ENCODE measurements at regions not wholly inside any gene's neighbourhood (a gene's known extent, or its start where the extent isn't known, plus 50 kb on each side); places are given as distances from the start of the nearest gene placed in this dataset.

DNA sequence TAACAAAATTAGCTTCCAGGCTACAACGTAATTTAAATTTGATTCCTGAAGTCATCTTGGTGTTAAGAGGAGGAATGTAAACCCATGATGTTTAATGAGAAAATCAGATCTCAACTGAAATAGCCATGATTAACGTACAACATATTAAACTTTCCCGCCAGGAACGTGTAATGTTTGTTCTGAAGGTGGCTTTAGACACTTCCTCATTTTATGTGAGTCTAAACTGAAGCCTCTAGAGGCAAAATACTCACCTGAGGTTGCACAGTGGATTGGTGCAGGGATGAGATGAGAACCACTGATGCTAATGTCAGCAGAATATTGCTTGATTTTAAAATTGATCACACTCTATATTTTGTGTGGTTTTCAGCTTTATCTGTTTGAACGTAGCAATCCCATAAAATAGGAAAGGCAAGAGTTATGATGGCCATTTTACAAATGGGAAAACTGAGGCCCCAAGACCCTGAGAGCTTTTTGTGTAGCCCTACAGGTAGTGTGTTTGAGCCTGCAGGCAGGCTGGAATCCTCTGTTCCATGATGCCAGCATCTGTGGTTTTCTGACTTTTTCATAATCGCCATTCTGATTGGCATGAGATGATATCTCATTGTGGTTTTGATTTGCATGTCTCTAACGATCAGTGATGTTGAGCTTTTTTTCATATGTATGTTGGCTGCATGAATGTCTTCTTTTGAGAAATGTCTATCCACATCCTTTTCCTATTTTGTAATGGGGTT lies 243.7 kb upstream of the BMPER start:
- Histone ChIP-seq H3K4me1 (ENCODE audit: control insufficient read depth, insufficient read depth, low read length, unreplicated experiment) (peaks cover 1% of the 10 kb centered on the region), H2AFZ (ENCODE audit: low read length, unreplicated experiment) (no peak overlapping the region), H3K4me3 (ENCODE audit: low read depth, low read length) (no peak overlapping the region), H3K27me3 (ENCODE audit: insufficient read depth, low read length) (no peaks in the 10 kb centered on the region), H3K36me3 (ENCODE audit: insufficient read depth, low read length) (no peaks in the 10 kb centered on the region), H3K79me2 (ENCODE audit: control insufficient read depth, insufficient read depth, low read length, unreplicated experiment) (no peaks in the 10 kb centered on the region), H3K27ac (ENCODE audit: low read depth, low read length) (no peak overlapping the region)

- Histone ChIP-seq H2AFZ (ENCODE audit: low read length, unreplicated experiment) (no peak overlapping the region), H3K4me1 (ENCODE audit: control insufficient read depth, insufficient read depth, low read length, unreplicated experiment) (peaks cover 10% of the 10 kb centered on the region), H3K79me2 (ENCODE audit: control insufficient read depth, insufficient read depth, low read length, unreplicated experiment) (no peaks in the 10 kb centered on the region), H3K36me3 (ENCODE audit: insufficient read depth, low read length) (no peaks in the 10 kb centered on the region), H3K27me3 (ENCODE audit: insufficient read depth, low read length) (no peaks in the 10 kb centered on the region), H3K27ac (ENCODE audit: low read depth, low read length) (no peak overlapping the region), H3K4me3 (ENCODE audit: low read depth, low read length) (no peak overlapping the region)
Observed at GRCh38 chr7:33666531-33666930, 238.8 kb upstream of the BMPER start.

DNA sequence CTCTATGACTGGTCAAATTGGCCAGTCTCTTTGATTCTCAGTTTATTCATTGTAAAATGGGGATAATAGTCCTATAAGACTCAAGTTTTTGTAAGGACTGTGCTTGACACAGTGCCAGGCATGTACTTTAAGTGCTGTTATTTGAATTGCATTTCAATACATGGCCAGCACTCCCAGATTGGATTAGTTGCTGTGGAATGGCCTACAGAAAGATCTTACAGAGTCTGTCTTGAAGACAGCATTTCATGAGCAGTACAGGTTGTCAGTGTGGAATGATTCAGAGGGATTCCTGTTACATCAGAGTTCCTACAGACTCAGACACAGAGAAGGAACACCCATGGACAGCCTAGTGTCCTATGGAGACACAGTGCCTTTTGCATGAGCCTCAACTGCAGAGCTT lies 238.1 kb upstream of the BMPER start:
- H3K4me1 ChIP-seq (ENCODE audit: control insufficient read depth, insufficient read depth, low read length, unreplicated experiment), result peaks cover 10% of the 10 kb centered on the region
- no peaks in the 10 kb centered on the region for H3K27me3 ChIP-seq (ENCODE audit: insufficient read depth, low read length)
- H3K36me3 ChIP-seq (ENCODE audit: insufficient read depth, low read length), result no peaks in the 10 kb centered on the region
- no peaks in the 10 kb centered on the region for H3K79me2 ChIP-seq (ENCODE audit: control insufficient read depth, insufficient read depth, low read length, unreplicated experiment)
- H3K4me3 ChIP-seq (ENCODE audit: low read depth, low read length), result no peak overlapping the region
- H2AFZ ChIP-seq (ENCODE audit: low read length, unreplicated experiment), result no peak overlapping the region
- H3K27ac ChIP-seq (ENCODE audit: low read depth, low read length), result no peak overlapping the region

- Histone ChIP-seq H3K27me3 (ENCODE audit: insufficient read depth, low read length) (no peaks in the 10 kb centered on the region), H3K36me3 (ENCODE audit: insufficient read depth, low read length) (no peaks in the 10 kb centered on the region), H3K4me3 (ENCODE audit: low read depth, low read length) (no peak overlapping the region), H2AFZ (ENCODE audit: low read length, unreplicated experiment) (no peak overlapping the region), H3K4me1 (ENCODE audit: control insufficient read depth, insufficient read depth, low read length, unreplicated experiment) (peaks cover 10% of the 10 kb centered on the region), H3K27ac (ENCODE audit: low read depth, low read length) (no peak overlapping the region), H3K79me2 (ENCODE audit: control insufficient read depth, insufficient read depth, low read length, unreplicated experiment) (no peaks in the 10 kb centered on the region)
Observed at GRCh38 chr7:33669251-33669670, 236.1 kb upstream of the BMPER start.

DNA sequence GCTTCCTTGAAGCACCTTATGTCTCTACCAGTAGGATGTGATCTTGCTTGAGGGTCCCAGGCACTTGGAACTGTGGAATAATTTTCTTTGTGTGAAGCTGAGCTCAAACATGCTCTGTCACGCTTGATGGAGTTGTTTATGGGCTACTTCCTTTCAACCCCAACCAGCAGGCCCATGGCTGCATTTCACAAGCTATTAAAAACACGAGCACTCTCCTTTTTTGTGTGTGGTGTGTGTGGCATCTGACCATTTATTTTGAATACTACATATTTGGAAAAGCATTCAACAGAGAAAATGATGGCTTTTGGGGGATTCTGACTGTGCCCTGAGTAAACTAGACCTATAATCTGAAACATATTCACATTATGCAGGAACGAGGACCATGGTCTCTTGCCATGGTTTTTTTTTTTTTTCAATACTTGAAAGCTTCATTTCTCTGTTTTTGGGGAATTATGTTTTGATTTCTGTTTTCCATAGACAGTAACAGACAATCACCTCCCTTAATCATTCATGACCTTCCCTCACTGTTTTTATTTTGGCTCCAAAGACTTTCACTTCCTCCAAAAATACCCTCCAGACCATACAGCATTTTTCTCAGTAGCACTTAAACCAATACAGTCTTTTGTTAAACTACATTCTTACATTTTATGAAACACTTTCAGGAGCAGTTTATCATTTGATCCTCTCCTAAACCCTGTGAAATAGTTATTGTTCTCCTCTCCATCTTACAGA lies 233.6 kb upstream of the BMPER start:
- H3K27me3 ChIP-seq (ENCODE audit: insufficient read depth, low read length), result no peaks in the 10 kb centered on the region
- no peaks in the 10 kb centered on the region for H3K79me2 ChIP-seq (ENCODE audit: control insufficient read depth, insufficient read depth, low read length, unreplicated experiment)
- H3K36me3 ChIP-seq (ENCODE audit: insufficient read depth, low read length), result no peaks in the 10 kb centered on the region
- no peak overlapping the region for H3K4me3 ChIP-seq (ENCODE audit: low read depth, low read length)
- H3K4me1 ChIP-seq (ENCODE audit: control insufficient read depth, insufficient read depth, low read length, unreplicated experiment), result peaks cover 8% of the 10 kb centered on the region
- no peak overlapping the region for H3K27ac ChIP-seq (ENCODE audit: low read depth, low read length)
- no peak overlapping the region for H2AFZ ChIP-seq (ENCODE audit: low read length, unreplicated experiment)

DNA sequence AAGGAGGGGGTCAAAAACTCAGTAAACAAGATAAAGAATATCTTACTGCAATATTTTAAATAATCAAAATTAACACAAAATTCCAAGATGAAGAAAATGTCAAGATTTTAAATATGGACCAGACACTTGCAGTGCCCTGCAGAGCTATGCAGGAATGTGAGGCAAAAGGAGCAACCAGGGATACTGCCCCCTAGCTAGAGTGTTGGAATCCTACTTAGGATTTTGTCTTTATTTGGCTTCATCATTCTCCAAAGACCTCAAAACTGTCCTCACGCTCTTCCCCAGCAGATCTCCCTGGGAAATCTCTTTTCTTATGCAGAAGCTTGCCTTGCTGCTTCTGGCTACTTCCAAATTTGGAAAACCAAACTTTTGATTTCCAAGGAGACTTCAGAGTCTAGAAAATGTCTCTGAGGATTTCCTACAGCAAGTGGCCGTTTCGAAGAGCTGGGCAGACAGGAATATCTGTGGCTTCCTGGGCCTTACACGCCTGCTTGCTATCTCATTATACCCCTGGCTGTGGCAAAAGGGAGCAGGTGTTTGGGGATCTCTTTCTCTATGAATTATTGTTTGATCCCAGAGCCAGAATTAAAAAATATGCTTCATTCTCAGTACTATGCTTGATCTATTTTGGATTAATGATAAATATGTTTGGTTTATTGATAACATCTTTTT lies 232.2 kb upstream of the BMPER start:
- Histone ChIP-seq H2AFZ (ENCODE audit: low read length, unreplicated experiment) (no peak overlapping the region), H3K4me3 (ENCODE audit: low read depth, low read length) (no peak overlapping the region), H3K36me3 (ENCODE audit: insufficient read depth, low read length) (no peaks in the 10 kb centered on the region), H3K27me3 (ENCODE audit: insufficient read depth, low read length) (no peaks in the 10 kb centered on the region), H3K79me2 (ENCODE audit: control insufficient read depth, insufficient read depth, low read length, unreplicated experiment) (no peaks in the 10 kb centered on the region), H3K4me1 (ENCODE audit: control insufficient read depth, insufficient read depth, low read length, unreplicated experiment) (peaks cover 11% of the 10 kb centered on the region), H3K27ac (ENCODE audit: low read depth, low read length) (no peak overlapping the region)

- Histone ChIP-seq H3K36me3 (ENCODE audit: insufficient read depth, low read length) (no peaks in the 10 kb centered on the region), H3K4me3 (ENCODE audit: low read depth, low read length) (no peak overlapping the region), H2AFZ (ENCODE audit: low read length, unreplicated experiment) (no peak overlapping the region), H3K27ac (ENCODE audit: low read depth, low read length) (no peak overlapping the region), H3K79me2 (ENCODE audit: control insufficient read depth, insufficient read depth, low read length, unreplicated experiment) (no peaks in the 10 kb centered on the region), H3K27me3 (ENCODE audit: insufficient read depth, low read length) (no peaks in the 10 kb centered on the region), H3K4me1 (ENCODE audit: control insufficient read depth, insufficient read depth, low read length, unreplicated experiment) (peaks cover 16% of the 10 kb centered on the region)
Observed at GRCh38 chr7:33674804-33675411, 230.4 kb upstream of the BMPER start.

DNA sequence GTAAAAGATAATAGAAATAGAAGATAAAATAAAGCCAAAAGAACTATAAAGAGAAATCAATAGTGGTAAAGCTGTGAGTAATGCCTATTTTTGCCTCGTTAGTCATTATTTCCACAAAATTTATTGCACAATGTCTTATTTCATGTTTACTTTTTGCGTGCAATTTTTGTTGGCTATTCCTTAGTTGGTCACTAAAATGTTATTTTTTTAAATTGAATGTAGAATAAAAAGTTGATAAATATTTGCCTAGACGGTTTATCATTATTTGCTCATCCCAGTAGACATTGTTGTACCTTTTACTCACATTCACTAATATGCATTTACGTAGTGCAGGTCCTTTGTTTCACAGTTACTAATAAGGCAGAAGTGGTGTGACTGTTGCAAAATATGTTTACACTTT lies 227.8 kb upstream of the BMPER start:
- H3K27ac ChIP-seq (ENCODE audit: low read depth, low read length), result peak overlapping the region; percentile 60
- H3K4me3 ChIP-seq (ENCODE audit: low read depth, low read length), result no peak overlapping the region; the same call in 1 of the 2 replicates
- H3K36me3 ChIP-seq (ENCODE audit: insufficient read depth, low read length), result no peaks in the 10 kb centered on the region
- H3K4me1 ChIP-seq (ENCODE audit: control insufficient read depth, insufficient read depth, low read length, unreplicated experiment), result peaks cover 16% of the 10 kb centered on the region
- no peaks in the 10 kb centered on the region for H3K27me3 ChIP-seq (ENCODE audit: insufficient read depth, low read length)
- H2AFZ ChIP-seq (ENCODE audit: low read length, unreplicated experiment), result no peak overlapping the region
- no peaks in the 10 kb centered on the region for H3K79me2 ChIP-seq (ENCODE audit: control insufficient read depth, insufficient read depth, low read length, unreplicated experiment)

DNA sequence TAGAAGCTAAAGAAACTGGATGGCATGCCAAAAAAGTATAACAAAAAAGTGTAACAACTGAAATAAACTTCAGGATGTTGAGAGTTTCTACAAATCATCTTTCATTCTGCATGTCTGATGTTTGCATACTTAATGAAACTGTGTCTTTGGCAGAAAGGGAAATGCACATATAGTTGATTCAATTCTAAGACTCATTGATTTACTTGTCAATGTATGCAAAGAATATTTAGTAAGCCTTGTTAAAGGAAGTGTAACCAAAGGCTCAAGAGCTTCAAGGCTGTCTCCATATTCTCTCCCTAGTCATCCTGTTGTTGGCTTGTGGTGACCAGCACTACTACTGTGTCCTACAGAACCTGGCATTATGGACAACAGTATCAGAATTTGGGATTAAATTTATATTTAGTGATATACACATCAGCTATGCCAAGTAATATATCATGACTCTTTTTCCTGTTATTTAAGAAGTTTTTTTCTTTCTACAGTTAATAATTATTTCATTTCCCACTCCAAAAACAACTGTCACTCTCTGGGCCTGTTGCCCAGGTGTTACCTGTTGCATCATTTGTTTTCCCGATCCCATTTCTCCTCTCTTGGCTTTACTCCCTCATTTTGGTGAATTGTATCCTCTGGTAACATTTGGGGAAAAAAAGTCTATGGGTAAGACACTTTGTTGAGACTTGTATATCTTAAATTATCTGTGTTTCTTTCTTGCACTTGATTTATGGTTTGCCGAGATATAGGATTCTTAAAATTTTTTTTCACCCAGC lies 226.6 kb upstream of the BMPER start:
- Histone ChIP-seq H3K36me3 (ENCODE audit: insufficient read depth, low read length) (no peaks in the 10 kb centered on the region), H3K27me3 (ENCODE audit: insufficient read depth, low read length) (no peaks in the 10 kb centered on the region), H3K4me3 (ENCODE audit: low read depth, low read length) (no peak overlapping the region), H3K27ac (ENCODE audit: low read depth, low read length) (peak overlapping the region; percentile 60; the same call in 1 of the 2 replicates), H3K79me2 (ENCODE audit: control insufficient read depth, insufficient read depth, low read length, unreplicated experiment) (no peaks in the 10 kb centered on the region), H3K4me1 (ENCODE audit: control insufficient read depth, insufficient read depth, low read length, unreplicated experiment) (peaks cover 16% of the 10 kb centered on the region), H2AFZ (ENCODE audit: low read length, unreplicated experiment) (no peak overlapping the region)

- Histone ChIP-seq H3K27me3 (ENCODE audit: insufficient read depth, low read length) (no peaks in the 10 kb centered on the region), H3K36me3 (ENCODE audit: insufficient read depth, low read length) (no peaks in the 10 kb centered on the region), H3K4me1 (ENCODE audit: control insufficient read depth, insufficient read depth, low read length, unreplicated experiment) (peaks cover 16% of the 10 kb centered on the region), H3K4me3 (ENCODE audit: low read depth, low read length) (no peak overlapping the region), H3K27ac (ENCODE audit: low read depth, low read length) (no peak overlapping the region), H2AFZ (ENCODE audit: low read length, unreplicated experiment) (no peak overlapping the region), H3K79me2 (ENCODE audit: control insufficient read depth, insufficient read depth, low read length, unreplicated experiment) (no peaks in the 10 kb centered on the region)
Observed at GRCh38 chr7:33680682-33681081, 224.7 kb upstream of the BMPER start.
